SK-N-SH treated with all-trans-retinoic acid at 6 μM for 48 hours (cell line): ENCODE measurements at regions not wholly inside any gene's neighbourhood (a gene's known extent, or its start where the extent isn't known, plus 50 kb on each side); places are given as distances from the start of the nearest gene placed in this dataset.
A peak's percentile ranks its signal among the peaks of the same experiment; 100 is the strongest.

Experiments used
- ATAC-seq: fragments of 200-7000 bp; cut with Tn5 transposase; 3 replicates; pipeline ENCODE4 v1.9.1; 2020; ENCODE audit warnings: mild to moderate bottlenecking, moderate library complexity
- BACH2 ChIP-seq: fragments of 250-450 bp; sonication (Bioruptor Pico); IDR thresholded peaks from 2 replicates; pipeline ENCODE4 v1.9.0; 2021; ENCODE audit warnings: mild to moderate bottlenecking, borderline replicate concordance
- CREB5 ChIP-seq: fragments of 250-450 bp; sonication (Bioruptor Pico); IDR thresholded peaks from 2 replicates; pipeline ENCODE4 v1.5.1; 2020; ENCODE audit warnings: low read depth, mild to moderate bottlenecking, moderate library complexity
- CSRNP3 ChIP-seq: fragments of 250-450 bp; sonication (Bioruptor Pico); IDR thresholded peaks from 2 replicates; pipeline ENCODE4 v1.5.1; 2021; ENCODE audit warnings: mild to moderate bottlenecking, moderate library complexity
- GLIS3 ChIP-seq: fragments of 250-450 bp; sonication (Bioruptor Pico); IDR thresholded peaks from 2 replicates; pipeline ENCODE4 v1.5.0; 2020; ENCODE audit warnings: mild to moderate bottlenecking, moderate library complexity
- ISL1 ChIP-seq: fragments of 250-450 bp; sonication (Bioruptor Pico); IDR thresholded peaks from 2 replicates; pipeline ENCODE4 v2.1.2; 2022; ENCODE audit warnings: mild to moderate bottlenecking, moderate library complexity
- OSR1 ChIP-seq: fragments of 250-450 bp; sonication (Bioruptor Pico); IDR thresholded peaks from 2 replicates; pipeline ENCODE4 v1.8.0; 2022; ENCODE audit warnings: moderate library complexity, mild to moderate bottlenecking, inconsistent platforms
- PATZ1 ChIP-seq: fragments of 250-450 bp; sonication (Bioruptor Pico); IDR thresholded peaks from 2 replicates; pipeline ENCODE4 v1.8.0; 2020; ENCODE audit warnings: mild to moderate bottlenecking, moderate library complexity, borderline replicate concordance
- POU6F1 ChIP-seq: fragments of 250-450 bp; sonication (Bioruptor Pico); IDR thresholded peaks from 2 replicates; pipeline ENCODE4 v1.8.0; 2021; ENCODE audit warnings: low read depth, mild to moderate bottlenecking, moderate library complexity, borderline replicate concordance
- PPARA ChIP-seq: fragments of 250-450 bp; sonication (Bioruptor Pico); IDR thresholded peaks from 2 replicates; pipeline ENCODE4 v1.5.0; 2020; ENCODE audit warnings: mild to moderate bottlenecking, borderline replicate concordance
- RARB ChIP-seq: fragments of 250-450 bp; sonication (Bioruptor Pico); IDR thresholded peaks from 2 replicates; pipeline ENCODE4 v1.8.0; 2021; ENCODE audit warnings: mild to moderate bottlenecking, moderate library complexity
- SNAI2 ChIP-seq: fragments of 250-450 bp; sonication (Bioruptor Pico); IDR thresholded peaks from 2 replicates; pipeline ENCODE4 v1.5.0; 2020; ENCODE audit warnings: mild to moderate bottlenecking, moderate library complexity
- TCF4 ChIP-seq: fragments of 250-450 bp; sonication (Bioruptor Pico); IDR thresholded peaks from 2 replicates; pipeline ENCODE4 v1.8.0; 2021; ENCODE audit warnings: mild to moderate bottlenecking, moderate library complexity, borderline replicate concordance
- TOX ChIP-seq: fragments of 250-450 bp; sonication (Bioruptor Pico); IDR thresholded peaks from 2 replicates; pipeline ENCODE4 v1.8.0; 2021; ENCODE audit warnings: mild to moderate bottlenecking, moderate library complexity, borderline replicate concordance
- TSHZ2 ChIP-seq: fragments of 250-450 bp; sonication (Bioruptor Pico); IDR thresholded peaks from 2 replicates; pipeline ENCODE4 v1.5.0; 2020; ENCODE audit warnings: mild to moderate bottlenecking, moderate library complexity
- ZC3H10 ChIP-seq: fragments of 250-450 bp; sonication (Bioruptor Pico); IDR thresholded peaks from 2 replicates; pipeline ENCODE4 v1.5.1; 2021; ENCODE audit warnings: mild to moderate bottlenecking, moderate library complexity
- ZFP3 ChIP-seq: fragments of 250-450 bp; sonication (Bioruptor Pico); IDR thresholded peaks from 2 replicates; pipeline ENCODE4 v1.5.0; 2020; ENCODE audit warnings: mild to moderate bottlenecking, moderate library complexity
- ZFP30 ChIP-seq: fragments of 450-650 bp; formaldehyde crosslinking; IDR thresholded peaks from 2 replicates; pipeline ENCODE4 v1.5.0; 2022; ENCODE audit warnings: mild to moderate bottlenecking, moderate library complexity
- ZNF565 ChIP-seq: fragments of 450-650 bp; formaldehyde crosslinking; conservative IDR thresholded peaks from 2 replicates; pipeline ENCODE4 v1.5.0; 2020; ENCODE audit warnings: low read depth, mild to moderate bottlenecking, moderate library complexity
- ZNF70 ChIP-seq: fragments of 450-650 bp; formaldehyde crosslinking; IDR thresholded peaks from 2 replicates; pipeline ENCODE4 v1.5.0; 2020; ENCODE audit warnings: mild to moderate bottlenecking, moderate library complexity
- ZNF8 ChIP-seq: fragments of 450-650 bp; formaldehyde crosslinking; IDR thresholded peaks from 2 replicates; pipeline ENCODE4 v1.5.0; 2020; ENCODE audit warnings: mild to moderate bottlenecking, moderate library complexity

GRCh38 chr6:82576284-82576683, 212.7 kb downstream of the TPBG start:
- ATAC-seq = no peak
- TF ChIP-seq GLIS3 (CRISPR knock-in tag) = no peak
- peak; percentile 98 for TF ChIP-seq ZNF8 (CRISPR knock-in tag)

GRCh38 chr6:82584194-82584695, 220.6 kb downstream of the TPBG start:
- ATAC-seq = no peak
- TF ChIP-seq POU6F1 (CRISPR knock-in tag) (no peak), ZNF565 (CRISPR knock-in tag) (no peak), PPARA (CRISPR knock-in tag) (no peak), GLIS3 (CRISPR knock-in tag) (no peak), ZFP3 (CRISPR knock-in tag) (no peak), PATZ1 (CRISPR knock-in tag) (no peak)

GRCh38 chr6:82584856-82585255, 221.2 kb downstream of the TPBG start:
- TF ChIP-seq ZFP30 (CRISPR knock-in tag) = no peak
- no peak for TF ChIP-seq CSRNP3 (CRISPR knock-in tag)
- TF ChIP-seq PPARA (CRISPR knock-in tag) = no peak
- TF ChIP-seq GLIS3 (CRISPR knock-in tag) = no peak
- TF ChIP-seq ISL1 (CRISPR knock-in tag) = no peak
- no peak for TF ChIP-seq RARB (CRISPR knock-in tag)
- no peak for TF ChIP-seq POU6F1 (CRISPR knock-in tag)
- no peak for TF ChIP-seq OSR1
- no peak for TF ChIP-seq ZNF8 (CRISPR knock-in tag)
- TF ChIP-seq CREB5 (CRISPR knock-in tag) = no peak
- no peak for TF ChIP-seq ZNF70 (CRISPR knock-in tag)
- no peak for TF ChIP-seq PATZ1 (CRISPR knock-in tag)
- TF ChIP-seq ZC3H10 (CRISPR knock-in tag) = no peak
- no peak for TF ChIP-seq SNAI2 (CRISPR knock-in tag)
- no peak for TF ChIP-seq BACH2
- no peak for TF ChIP-seq TCF4 (CRISPR knock-in tag)
- no peak for TF ChIP-seq TSHZ2 (CRISPR knock-in tag)
- no peak for TF ChIP-seq TOX (CRISPR knock-in tag)
- TF ChIP-seq, all 23 proteins: peak for 0
- no peak for ATAC-seq
